Keratinocyte (primary cell): ENCODE measurements at regions not wholly inside any gene's neighbourhood (a gene's known extent, or its start where the extent isn't known, plus 50 kb on each side); places are given as distances from the start of the nearest gene placed in this dataset.

Source experiments
- DNase-seq: peaks from one replicate; pipeline ENCODE4 v3.0.0-alpha.2; 2011; ENCODE audit warnings: low read depth, missing footprints, low spot score
- FAIRE-seq: peaks from 2 replicates; lab custom pipeline; 2011; peaks lifted over from hg19 to GRCh38; lab: Jason Lieb, UNC
- H2AFZ ChIP-seq: 2 replicates; pipeline ENCODE4 v1.6.0; 2012; ENCODE audit warnings: low read length, control low read depth, inconsistent platforms; ENCODE audit not compliant: control insufficient read depth
- H3K27ac ChIP-seq: 2 replicates; pipeline ENCODE4 v1.5.1; 2011; ENCODE audit warnings: low read length; ENCODE audit not compliant: control insufficient read depth, insufficient read depth
- H3K27me3 ChIP-seq: 3 replicates; pipeline ENCODE4 v1.6.0; 2011; ENCODE audit warnings: low read length; ENCODE audit not compliant: control insufficient read depth, insufficient read depth; ENCODE audit errors: extremely low read depth
- H3K36me3 ChIP-seq, 2 experiments: 2 replicates in 1 of 2; 3 replicates in 1 of 2; pipeline ENCODE4 v1.5.1; 2011; ENCODE audit warnings: low read length in 2 of 2, mild to moderate bottlenecking in 1 of 2; ENCODE audit not compliant: control insufficient read depth in 2 of 2, insufficient read depth in 2 of 2; ENCODE audit errors: extremely low read depth in 1 of 2
- H3K4me1 ChIP-seq: 3 replicates; pipeline ENCODE4 v1.5.1; 2011; ENCODE audit warnings: low read length; ENCODE audit not compliant: control insufficient read depth, insufficient read depth; ENCODE audit errors: extremely low read depth
- H3K4me2 ChIP-seq: 3 replicates; pipeline ENCODE4 v1.6.0; 2011; ENCODE audit warnings: low read depth, low read length; ENCODE audit not compliant: control insufficient read depth, insufficient read depth; ENCODE audit errors: extremely low read depth
- H3K4me3 ChIP-seq, 3 experiments: fragments of 200-600 bp in 1 of 3; sonication (generic) in 1 of 3; 2 replicates in 2 of 3; 3 replicates in 1 of 3; pipeline ENCODE4 v1.5.1; 2011 to 2016; ENCODE audit warnings: low read length in 3 of 3, mild to moderate bottlenecking in 3 of 3, control low read depth in 2 of 3, inconsistent platforms in 1 of 3, low read depth in 1 of 3, mixed read lengths in 1 of 3, mixed run types in 1 of 3, moderate library complexity in 1 of 3; ENCODE audit not compliant: control insufficient read depth in 2 of 3, insufficient read depth in 2 of 3; ENCODE audit errors: extremely low read depth in 1 of 3
- H3K79me2 ChIP-seq: 2 replicates; pipeline ENCODE4 v1.6.0; 2012; ENCODE audit warnings: low read length; ENCODE audit not compliant: control insufficient read depth, insufficient read depth
- H3K9ac ChIP-seq: 3 replicates; pipeline ENCODE4 v1.6.0; 2011; ENCODE audit warnings: low read length; ENCODE audit not compliant: control insufficient read depth, insufficient read depth; ENCODE audit errors: extremely low read depth
- H3K9me1 ChIP-seq: 3 replicates; pipeline ENCODE4 v1.6.0; 2011; ENCODE audit warnings: low read length; ENCODE audit not compliant: control insufficient read depth, insufficient read depth; ENCODE audit errors: extremely low read depth
- H3K9me3 ChIP-seq: 2 replicates; pipeline ENCODE4 v1.5.1; 2012; ENCODE audit warnings: low read depth, low read length; ENCODE audit not compliant: control insufficient read depth
- H4K20me1 ChIP-seq: 3 replicates; pipeline ENCODE4 v1.6.0; 2011; ENCODE audit warnings: low read length; ENCODE audit not compliant: control insufficient read depth, insufficient read depth; ENCODE audit errors: extremely low read depth
- EZH2 ChIP-seq: IDR thresholded peaks from one replicate; pipeline ENCODE4 v1.6.1; 2012; ENCODE audit warnings: inconsistent platforms, mild to moderate bottlenecking, low read length, moderate library complexity
- dilution Hi-C: fragments of 300-500 bp; cut with MboI; formaldehyde crosslinking; loops from one replicate; pipeline ENCODE4 v1.7.0; 2020; ENCODE audit warnings: low sequenced_read_pairs; ENCODE audit not compliant: extremely low pct_ligation_motif_present
- TF ChIP-seq, protein P1 (sequence below), 3 experiments: IDR thresholded peaks in 1 of 3; conservative IDR thresholded peaks in 1 of 3; optimal IDR thresholded peaks in 1 of 3; 2 replicates in 2 of 3; 3 replicates in 1 of 3; pipeline versions ENCODE3 to v1.5.1; 2011; ENCODE audit warnings: low read length in 3 of 3, mild to moderate bottlenecking in 3 of 3, moderate library complexity in 2 of 3, control low read depth in 1 of 3, inconsistent platforms in 1 of 3; ENCODE audit not compliant: insufficient read depth in 2 of 3; ENCODE audit errors: extremely low read depth in 1 of 3

DNA sequence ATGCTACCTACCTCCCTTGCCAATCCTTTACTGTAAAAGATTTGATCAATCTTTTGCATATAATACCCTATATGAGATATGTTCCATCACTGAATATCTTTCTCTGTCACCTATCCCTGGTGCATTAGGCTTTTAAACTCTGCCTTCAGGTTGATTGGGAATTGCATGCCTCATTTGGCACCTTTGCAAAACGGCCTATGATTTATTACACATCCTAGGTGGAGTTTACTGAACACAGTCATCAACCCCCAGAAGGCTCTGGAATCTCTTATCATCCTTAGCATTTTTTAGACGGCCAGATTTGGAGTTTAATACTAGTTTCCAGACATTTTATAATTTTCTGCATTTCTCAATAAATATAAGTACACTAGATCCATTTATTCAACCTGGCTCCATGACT is 448.4 kb upstream of the SLC10A2 start:
- no peak for FAIRE-seq

DNA sequence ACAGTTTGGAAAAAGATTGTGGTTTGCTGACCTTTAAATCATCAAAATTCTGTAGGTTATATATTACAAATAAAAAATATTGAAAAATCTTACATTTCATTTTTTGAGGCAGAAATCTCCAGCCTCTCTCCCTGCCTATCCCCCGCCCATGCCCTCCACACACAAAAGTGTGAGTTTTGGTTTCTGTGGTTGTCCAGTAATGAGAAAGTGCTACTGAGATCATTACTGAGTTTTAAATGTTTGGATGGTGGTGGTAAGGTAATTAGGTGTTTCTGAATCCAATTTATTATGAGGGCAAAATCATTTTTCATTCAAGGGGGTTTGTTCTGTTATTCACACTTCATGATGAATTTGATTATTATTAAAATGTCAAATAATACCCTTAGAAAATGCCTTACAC is 448.0 kb upstream of the SLC10A2 start:
- H3K9ac ChIP-seq = no peak overlapping the region
- H3K9me3 ChIP-seq = no peaks in the 10 kb centered on the region
- dilution Hi-C loops = no loop called here
- no peak overlapping the region for H2AFZ ChIP-seq
- no peak overlapping the region for H3K27ac ChIP-seq
- no peaks in the 10 kb centered on the region for H3K4me1 ChIP-seq
- no peaks in the 10 kb centered on the region for H3K27me3 ChIP-seq
- TF ChIP-seq, protein P1, sequence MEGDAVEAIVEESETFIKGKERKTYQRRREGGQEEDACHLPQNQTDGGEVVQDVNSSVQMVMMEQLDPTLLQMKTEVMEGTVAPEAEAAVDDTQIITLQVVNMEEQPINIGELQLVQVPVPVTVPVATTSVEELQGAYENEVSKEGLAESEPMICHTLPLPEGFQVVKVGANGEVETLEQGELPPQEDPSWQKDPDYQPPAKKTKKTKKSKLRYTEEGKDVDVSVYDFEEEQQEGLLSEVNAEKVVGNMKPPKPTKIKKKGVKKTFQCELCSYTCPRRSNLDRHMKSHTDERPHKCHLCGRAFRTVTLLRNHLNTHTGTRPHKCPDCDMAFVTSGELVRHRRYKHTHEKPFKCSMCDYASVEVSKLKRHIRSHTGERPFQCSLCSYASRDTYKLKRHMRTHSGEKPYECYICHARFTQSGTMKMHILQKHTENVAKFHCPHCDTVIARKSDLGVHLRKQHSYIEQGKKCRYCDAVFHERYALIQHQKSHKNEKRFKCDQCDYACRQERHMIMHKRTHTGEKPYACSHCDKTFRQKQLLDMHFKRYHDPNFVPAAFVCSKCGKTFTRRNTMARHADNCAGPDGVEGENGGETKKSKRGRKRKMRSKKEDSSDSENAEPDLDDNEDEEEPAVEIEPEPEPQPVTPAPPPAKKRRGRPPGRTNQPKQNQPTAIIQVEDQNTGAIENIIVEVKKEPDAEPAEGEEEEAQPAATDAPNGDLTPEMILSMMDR (optimal IDR thresholded peaks at IDR 0.05 in 1 of 3, IDR thresholded peaks at IDR 0.05 in 1 of 3, conservative IDR thresholded peaks at IDR 0.05 in 1 of 3; ENCODE audit: extremely low read depth in 1 of 3, insufficient read depth in 2 of 3, low read length in 3 of 3) = no peak
- TF ChIP-seq EZH2 = no peak
- DNase-seq (no peak), FAIRE-seq (no peak)
- H3K4me2 ChIP-seq = no peak overlapping the region
- no peaks in the 10 kb centered on the region for H3K79me2 ChIP-seq
- no peak overlapping the region for H3K4me3 ChIP-seq
- H4K20me1 ChIP-seq = no peaks in the 10 kb centered on the region
- H3K9me1 ChIP-seq = no peaks in the 10 kb centered on the region
- no peaks in the 10 kb centered on the region for H3K36me3 ChIP-seq

More for the DNA sequence above, 448.4 kb upstream of the SLC10A2 start:
- Histone ChIP-seq H3K4me2 (no peak overlapping the region), H4K20me1 (no peaks in the 10 kb centered on the region), H3K79me2 (no peaks in the 10 kb centered on the region), H3K4me3 (no peak overlapping the region), H3K9me1 (no peaks in the 10 kb centered on the region), H3K36me3 (no peaks in the 10 kb centered on the region), H2AFZ (no peak overlapping the region), H3K9ac (no peak overlapping the region), H3K4me1 (no peaks in the 10 kb centered on the region), H3K27ac (no peak overlapping the region), H3K27me3 (no peaks in the 10 kb centered on the region), H3K9me3 (no peaks in the 10 kb centered on the region)
- TF ChIP-seq, protein P1 (optimal IDR thresholded peaks at IDR 0.05 in 1 of 3, IDR thresholded peaks at IDR 0.05 in 1 of 3, conservative IDR thresholded peaks at IDR 0.05 in 1 of 3; ENCODE audit: extremely low read depth in 1 of 3, insufficient read depth in 2 of 3, low read length in 3 of 3) = no peak
- no peak for TF ChIP-seq EZH2
- dilution Hi-C loops = no loop called here
- no peak for DNase-seq
